Uterus (tissue), 2 donors: ENCODE measurements at regions not wholly inside any gene's neighbourhood (a gene's known extent, or its start where the extent isn't known, plus 50 kb on each side); places are given as distances from the start of the nearest gene placed in this dataset.

Experiments used
- POLR2A ChIP-seq, 2 donors: fragments of 450-650 bp; IDR thresholded peaks; one replicate each; pipeline ENCODE4 v1.6.1; 2016; ENCODE audit warnings: antibody characterized with exemption in 2 of 2, mild to moderate bottlenecking in 1 of 2, moderate library complexity in 1 of 2
- TF ChIP-seq, protein P1 (sequence below), 4 experiments: fragments of 200-600 bp in 2 of 4; fragments of 450-650 bp in 2 of 4; sonication (generic) in 2 of 4; IDR thresholded peaks; one replicate each; pipeline ENCODE4 v1.5.1; 2016 to 2019; ENCODE audit warnings: antibody characterized with exemption in 4 of 4, mild to moderate bottlenecking in 2 of 4, moderate library complexity in 1 of 4

DNA sequence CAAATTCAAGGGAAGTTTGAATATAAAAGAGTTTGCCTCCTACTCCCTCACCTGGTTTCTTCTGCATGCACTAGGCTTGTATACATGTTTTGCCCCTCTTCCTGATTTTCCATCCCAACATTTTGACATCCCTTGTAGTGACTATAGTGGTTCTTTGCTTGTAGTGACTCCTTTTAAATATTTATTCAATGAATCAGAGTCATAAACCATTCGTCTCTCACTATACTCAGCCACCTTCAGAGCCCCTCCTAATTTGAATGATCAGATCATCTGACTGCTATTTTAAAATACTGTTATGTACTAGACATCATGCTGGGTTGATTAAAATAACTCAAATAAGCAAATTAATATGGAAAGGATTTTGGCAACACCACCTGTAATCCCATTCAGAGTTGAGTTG lies 492.1 kb upstream of the PIK3C3 start:
- TF ChIP-seq, protein P1, sequence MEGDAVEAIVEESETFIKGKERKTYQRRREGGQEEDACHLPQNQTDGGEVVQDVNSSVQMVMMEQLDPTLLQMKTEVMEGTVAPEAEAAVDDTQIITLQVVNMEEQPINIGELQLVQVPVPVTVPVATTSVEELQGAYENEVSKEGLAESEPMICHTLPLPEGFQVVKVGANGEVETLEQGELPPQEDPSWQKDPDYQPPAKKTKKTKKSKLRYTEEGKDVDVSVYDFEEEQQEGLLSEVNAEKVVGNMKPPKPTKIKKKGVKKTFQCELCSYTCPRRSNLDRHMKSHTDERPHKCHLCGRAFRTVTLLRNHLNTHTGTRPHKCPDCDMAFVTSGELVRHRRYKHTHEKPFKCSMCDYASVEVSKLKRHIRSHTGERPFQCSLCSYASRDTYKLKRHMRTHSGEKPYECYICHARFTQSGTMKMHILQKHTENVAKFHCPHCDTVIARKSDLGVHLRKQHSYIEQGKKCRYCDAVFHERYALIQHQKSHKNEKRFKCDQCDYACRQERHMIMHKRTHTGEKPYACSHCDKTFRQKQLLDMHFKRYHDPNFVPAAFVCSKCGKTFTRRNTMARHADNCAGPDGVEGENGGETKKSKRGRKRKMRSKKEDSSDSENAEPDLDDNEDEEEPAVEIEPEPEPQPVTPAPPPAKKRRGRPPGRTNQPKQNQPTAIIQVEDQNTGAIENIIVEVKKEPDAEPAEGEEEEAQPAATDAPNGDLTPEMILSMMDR (IDR thresholded peaks at IDR 0.05): no peak
- TF ChIP-seq POLR2A (IDR thresholded peaks at IDR 0.05): no peak
